CD14-positive monocyte (primary cell): ENCODE measurements at regions not wholly inside any gene's neighbourhood (a gene's known extent, or its start where the extent isn't known, plus 50 kb on each side); places are given as distances from the start of the nearest gene placed in this dataset.

Source experiments
- DNase-seq, 3 donors: peaks; one replicate each; pipeline ENCODE4 v3.0.0-alpha.2; 2011 to 2022
- H2AFZ ChIP-seq: 2 replicates; pipeline ENCODE4 v1.6.0; 2012; ENCODE audit warnings: mild to moderate bottlenecking, low read depth, low read length, inconsistent platforms; ENCODE audit not compliant: insufficient read depth, poor library complexity, severe bottlenecking
- H3K27ac ChIP-seq, 2 donors: 1 replicate in 1 of 2; 2 replicates in 1 of 2; pipeline ENCODE4 v1.5.1; 2012 to 2013; ENCODE audit warnings: low read length in 2 of 2, control low read depth in 1 of 2, inconsistent platforms in 1 of 2, low read depth in 1 of 2, mild to moderate bottlenecking in 1 of 2
- H3K27me3 ChIP-seq, 2 donors: one replicate each; pipeline versions ENCODE4 v1.6.0 to v1.6.1; 2011 to 2013; ENCODE audit warnings: low read length in 2 of 2; ENCODE audit not compliant: control insufficient read depth in 2 of 2, insufficient read depth in 2 of 2
- H3K36me3 ChIP-seq, 2 donors: replicated peaks in 1 of 2; 1 replicate in 1 of 2; 2 replicates in 1 of 2; pipeline versions ENCODE4 v1.5.1 to v1.6.1; 2012 to 2013; ENCODE audit warnings: low read length in 2 of 2, control low read depth in 1 of 2, inconsistent platforms in 1 of 2, mild to moderate bottlenecking in 1 of 2; ENCODE audit not compliant: insufficient read depth in 2 of 2, control insufficient read depth in 1 of 2
- H3K4me1 ChIP-seq, 2 donors: 1 replicate in 1 of 2; 2 replicates in 1 of 2; pipeline versions ENCODE4 v1.5.1 to v1.6.1; 2012 to 2013; ENCODE audit warnings: low read length in 2 of 2, control low read depth in 1 of 2, inconsistent platforms in 1 of 2, mild to moderate bottlenecking in 1 of 2, moderate library complexity in 1 of 2; ENCODE audit not compliant: insufficient read depth in 2 of 2, control insufficient read depth in 1 of 2
- H3K4me2 ChIP-seq: replicated peaks from 2 replicates; pipeline ENCODE3; 2012; ENCODE audit warnings: low read length, moderate library complexity, mild to moderate bottlenecking; ENCODE audit not compliant: poor library complexity, severe bottlenecking; ENCODE audit errors: extremely low read depth
- H3K4me3 ChIP-seq, 3 experiments: fragments of 200-600 bp in 1 of 3; sonication (generic) in 1 of 3; replicated peaks in 1 of 3; 1 replicate in 2 of 3; 2 replicates in 1 of 3; pipeline ENCODE4 v1.5.1; 2011 to 2013; ENCODE audit warnings: low read length in 3 of 3, mild to moderate bottlenecking in 3 of 3, control low read depth in 2 of 3, low read depth in 2 of 3, inconsistent platforms in 1 of 3, moderate library complexity in 1 of 3
- H3K79me2 ChIP-seq: 2 replicates; pipeline ENCODE4 v1.6.0; 2012; ENCODE audit warnings: mild to moderate bottlenecking, control low read depth, inconsistent platforms, low read length, moderate library complexity; ENCODE audit not compliant: insufficient read depth
- H3K9ac ChIP-seq: 2 replicates; pipeline ENCODE4 v1.6.0; 2017; ENCODE audit warnings: low read length, mild to moderate bottlenecking; ENCODE audit not compliant: insufficient read depth, poor library complexity, severe bottlenecking
- H3K9me3 ChIP-seq, 2 donors: replicated peaks in 1 of 2; 1 replicate in 1 of 2; 2 replicates in 1 of 2; pipeline versions ENCODE4 v1.5.1 to v1.6.1; 2012 to 2013; ENCODE audit warnings: low read length in 2 of 2, control low read depth in 1 of 2; ENCODE audit not compliant: control insufficient read depth in 1 of 2, insufficient read depth in 1 of 2
- H4K20me1 ChIP-seq: 2 replicates; pipeline ENCODE4 v1.6.0; 2012; ENCODE audit warnings: mild to moderate bottlenecking, low read length, control low read depth, moderate library complexity; ENCODE audit not compliant: insufficient read depth
- H3K27ac Mint-ChIP-seq, 7 donors: one replicate each; pipeline ENCODE4 v1.8.0; 2020; ENCODE audit warnings: mild to moderate bottlenecking in 7 of 7, mixed read lengths in 7 of 7, moderate library complexity in 6 of 7, inconsistent platforms in 2 of 7
- H3K27me3 Mint-ChIP-seq, 3 donors: one replicate each; pipeline ENCODE4 v1.8.0; 2021 to 2022; ENCODE audit warnings: low read depth in 3 of 3, mild to moderate bottlenecking in 3 of 3, mixed read lengths in 3 of 3, moderate library complexity in 3 of 3, inconsistent platforms in 1 of 3
- H3K36me3 Mint-ChIP-seq, 2 donors: one replicate each; pipeline ENCODE4 v1.8.0; 2020; ENCODE audit warnings: mixed read lengths in 2 of 2, inconsistent platforms in 1 of 2, mild to moderate bottlenecking in 1 of 2
- H3K4me1 Mint-ChIP-seq: one replicate; pipeline ENCODE4 v1.8.0; 2020; ENCODE audit warnings: mild to moderate bottlenecking, mixed read lengths
- H3K4me3 Mint-ChIP-seq, 2 donors: one replicate each; pipeline ENCODE4 v1.8.0; 2020; ENCODE audit warnings: mild to moderate bottlenecking in 2 of 2, mixed read lengths in 2 of 2, moderate library complexity in 1 of 2
- H3K9me3 Mint-ChIP-seq, 7 donors: one replicate each; pipeline ENCODE4 v1.8.0; 2020 to 2022; ENCODE audit warnings: mixed read lengths in 7 of 7, mild to moderate bottlenecking in 6 of 7, moderate library complexity in 6 of 7, inconsistent platforms in 2 of 7
- CTCF ChIP-seq: fragments of 200-600 bp; IDR thresholded peaks from one replicate; pipeline ENCODE4 v1.8.0; 2022; ENCODE audit warnings: antibody characterized with exemption, mild to moderate bottlenecking
- WGBS: methylation state at CpG from one replicate; pipeline ENCODE4 v1.1.5; 2013; ENCODE audit warnings: missing lambda C conversion rate; ENCODE audit not compliant: insufficient coverage; 5-methylcytosine and 5-hydroxymethylcytosine counted together
- intact Hi-C, 2 donors: fragments of 100-400 bp; cut with micrococcal nuclease; formaldehyde crosslinking; loops; one replicate each; pipeline versions ENCODE4 v1.15.0 to v1.15.1; 2023

GRCh38 chr16:51008607-51009006, 142.5 kb downstream of the SALL1 start:
- intact Hi-C loops, result no loop called here
- WGBS, result 100% methylated on average over 1 of the region's 6 CpGs
- H3K27me3 Mint-ChIP-seq, result peaks cover 0 to 6% (median 4%) of the 10 kb centered on the region in 3 donors
- TF ChIP-seq CTCF, result no peak
- H3K4me1 Mint-ChIP-seq, result no peaks in the 10 kb centered on the region
- no peak overlapping the region for H3K27ac Mint-ChIP-seq
- H3K4me3 Mint-ChIP-seq, result no peak overlapping the region
- Histone ChIP-seq H2AFZ (no peak overlapping the region), H3K36me3 (no peaks in the 10 kb centered on the region), H3K9ac (no peak overlapping the region), H3K4me1 (no peaks in the 10 kb centered on the region), H3K4me3 (no peak overlapping the region), H3K9me3 (peaks cover 0 to 4% of the 10 kb centered on the region in 2 donors), H3K79me2 (no peaks in the 10 kb centered on the region), H3K27me3 (no peaks in the 10 kb centered on the region), H3K4me2 (no peak overlapping the region), H3K27ac (no peak overlapping the region), H4K20me1 (no peaks in the 10 kb centered on the region)
- H3K36me3 Mint-ChIP-seq, result no peaks in the 10 kb centered on the region
- peaks cover 0 to 14% (median 5%) of the 10 kb centered on the region in 7 donors for H3K9me3 Mint-ChIP-seq
- DNase-seq, result no peak

- Histone ChIP-seq H3K27ac (no peak overlapping the region), H3K36me3 (no peaks in the 10 kb centered on the region), H3K79me2 (no peaks in the 10 kb centered on the region), H3K4me2 (no peak overlapping the region), H3K9ac (no peak overlapping the region), H3K4me3 (no peak overlapping the region), H3K27me3 (no peaks in the 10 kb centered on the region), H3K9me3 (peaks cover 0 to 4% of the 10 kb centered on the region in 2 donors), H4K20me1 (no peaks in the 10 kb centered on the region), H3K4me1 (no peaks in the 10 kb centered on the region), H2AFZ (no peak overlapping the region)
- H3K36me3 Mint-ChIP-seq, result no peaks in the 10 kb centered on the region
- H3K27ac Mint-ChIP-seq, result no peak overlapping the region
- WGBS, result 63% methylated on average over 1 of the region's 1 CpG
- peaks cover 0 to 7% (median 4%) of the 10 kb centered on the region in 3 donors for H3K27me3 Mint-ChIP-seq
- no peak overlapping the region for H3K4me3 Mint-ChIP-seq
- intact Hi-C loops, result no loop called here
- H3K9me3 Mint-ChIP-seq, result peaks cover 0 to 14% (median 5%) of the 10 kb centered on the region in 7 donors
- no peaks in the 10 kb centered on the region for H3K4me1 Mint-ChIP-seq
- TF ChIP-seq CTCF, result no peak
- no peak for DNase-seq
Observed at GRCh38 chr16:51008037-51008436, 143.0 kb downstream of the SALL1 start.
